ENCODE measurements at regions not wholly inside any gene's neighbourhood (a gene's known extent, or its start where the extent isn't known, plus 50 kb on each side); places are given as distances from the start of the nearest gene placed in this dataset.
A peak's percentile ranks its signal among the peaks of the same experiment; 100 is the strongest.

- FAIRE-seq = no peak
These were observed 914.4 kb upstream of the SEMA6A start for GRCh38 chr5:117488976-117489500.

GRCh38 chr5:117487556-117487955, 912.9 kb upstream of the SEMA6A start:
- FAIRE-seq (no peak), DNase-seq (ENCODE audit: insufficient read length, low spot score) (no peak)

More at GRCh38 chr5:117488976-117489500, 914.4 kb upstream of the SEMA6A start:
- DNase-seq (ENCODE audit: insufficient read length, low spot score) = no peak

GRCh38 chr5:117486879-117487391, 912.3 kb upstream of the SEMA6A start:
- FAIRE-seq (no peak), DNase-seq (ENCODE audit: insufficient read length, low spot score) (no peak)

- no peak for DNase-seq (ENCODE audit: insufficient read length, low spot score)
- no peak for FAIRE-seq
These were observed 911.6 kb upstream of the SEMA6A start for GRCh38 chr5:117486261-117486660.

- DNase-seq (ENCODE audit: insufficient read length, low spot score) (no peak), FAIRE-seq (no peak)
These were observed 901.3 kb upstream of the SEMA6A start for GRCh38 chr5:117475919-117476318.

- DNase-seq (ENCODE audit: insufficient read length, low spot score) (no peak), FAIRE-seq (no peak)
These were observed 898.5 kb upstream of the SEMA6A start for GRCh38 chr5:117473165-117473564.

GRCh38 chr5:117463881-117464570, 889.4 kb upstream of the SEMA6A start:
- FAIRE-seq (no peak), DNase-seq (ENCODE audit: insufficient read length, low spot score) (peak; percentile 7)

- DNase-seq (ENCODE audit: insufficient read length, low spot score) = no peak
- no peak for FAIRE-seq
These were observed 887.3 kb upstream of the SEMA6A start for GRCh38 chr5:117461966-117462365.

- FAIRE-seq = no peak
These were observed 886.8 kb upstream of the SEMA6A start for GRCh38 chr5:117461403-117461802.

GRCh38 chr5:117457656-117458055, 883.0 kb upstream of the SEMA6A start:
- DNase-seq (ENCODE audit: insufficient read length, low spot score) (no peak), FAIRE-seq (no peak)

More at GRCh38 chr5:117461403-117461802, 886.8 kb upstream of the SEMA6A start:
- no peak for DNase-seq (ENCODE audit: insufficient read length, low spot score)

GRCh38 chr5:117456866-117457470, 882.3 kb upstream of the SEMA6A start:
- DNase-seq (ENCODE audit: insufficient read length, low spot score) (no peak), FAIRE-seq (no peak)

GRCh38 chr5:117455236-117456233, 880.9 kb upstream of the SEMA6A start:
- no peak for DNase-seq (ENCODE audit: insufficient read length, low spot score)
- FAIRE-seq = no peak

- FAIRE-seq (no peak), DNase-seq (ENCODE audit: insufficient read length, low spot score) (no peak)
These were observed 880.1 kb upstream of the SEMA6A start for GRCh38 chr5:117454716-117455212.

- DNase-seq (ENCODE audit: insufficient read length, low spot score) = no peak
- FAIRE-seq = no peak
These were observed 862.2 kb upstream of the SEMA6A start for GRCh38 chr5:117436846-117437245.

GRCh38 chr5:117435203-117435602, 860.6 kb upstream of the SEMA6A start:
- DNase-seq (ENCODE audit: insufficient read length, low spot score) = no peak
- no peak for FAIRE-seq

GRCh38 chr5:117434254-117434653, 859.6 kb upstream of the SEMA6A start:
- DNase-seq (ENCODE audit: insufficient read length, low spot score) (no peak), FAIRE-seq (no peak)

GRCh38 chr5:117433818-117434217, 859.2 kb upstream of the SEMA6A start:
- FAIRE-seq = no peak

GRCh38 chr5:117431091-117431490, 856.5 kb upstream of the SEMA6A start:
- FAIRE-seq = no peak

More at GRCh38 chr5:117433818-117434217, 859.2 kb upstream of the SEMA6A start:
- no peak for DNase-seq (ENCODE audit: insufficient read length, low spot score)

GRCh38 chr5:117425163-117425562, 850.5 kb upstream of the SEMA6A start:
- FAIRE-seq = no peak
- no peak for DNase-seq (ENCODE audit: insufficient read length, low spot score)

More at GRCh38 chr5:117431091-117431490, 856.5 kb upstream of the SEMA6A start:
- no peak for DNase-seq (ENCODE audit: insufficient read length, low spot score)

GRCh38 chr5:117424559-117424958, 849.9 kb upstream of the SEMA6A start:
- FAIRE-seq = no peak
- DNase-seq (ENCODE audit: insufficient read length, low spot score) = no peak

Measured in HTR-8/SVneo (cell line).